Activated CD4-positive, alpha-beta T cell treated with anti-CD3 and anti-CD28 coated beads, Interleukin-2, amount 50 U/mL, for 48 hours (primary cell): ENCODE measurements at regions not wholly inside any gene's neighbourhood (a gene's known extent, or its start where the extent isn't known, plus 50 kb on each side); places are given as distances from the start of the nearest gene placed in this dataset.

Experiments
- DNase-seq, 2 experiments: peaks; one replicate each; pipeline ENCODE4 v3.0.0-alpha.2; 2020

DNA sequence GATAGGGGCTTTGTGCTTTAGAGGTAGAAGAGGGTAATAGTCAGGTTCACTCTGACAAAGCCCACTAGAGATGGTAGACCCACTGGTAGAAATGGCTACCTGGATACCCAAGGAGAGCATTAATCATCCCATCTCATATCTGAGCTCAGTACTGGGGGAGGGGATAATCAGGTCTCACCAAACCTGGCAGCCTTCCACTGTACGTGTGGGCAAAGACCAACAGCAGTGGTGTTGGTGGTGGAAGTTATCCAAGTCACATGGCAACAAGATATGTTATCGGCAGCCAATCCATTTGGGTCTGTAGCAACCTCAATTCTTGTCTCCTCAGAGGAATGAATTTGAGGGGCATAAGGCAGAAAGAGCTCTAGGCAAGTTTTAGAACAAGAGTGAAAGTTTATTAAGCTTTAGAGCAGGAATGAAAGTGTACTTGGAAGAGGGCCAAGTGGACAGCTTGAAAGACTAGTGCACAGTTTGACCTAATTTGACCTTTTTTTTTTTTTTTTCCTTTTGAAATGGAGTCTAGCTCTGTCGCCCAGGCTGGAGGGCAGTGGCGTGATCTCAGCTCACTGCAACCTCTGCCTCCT is 67.0 kb upstream of the CXCL13 start:
- no peak for DNase-seq
